ENCODE measurements at regions not wholly inside any gene's neighbourhood (a gene's known extent, or its start where the extent isn't known, plus 50 kb on each side); places are given as distances from the start of the nearest gene placed in this dataset.

- TF ChIP-seq POLR2A (IDR thresholded peaks at IDR 0.05; ENCODE audit: low read length) = no peak
- TF ChIP-seq GATA1 (IDR thresholded peaks at IDR 0.05; ENCODE audit: low read depth, low read length) = no peak
These were observed 140.5 kb downstream of the DIRAS2 start for GRCh38 chr9:90502134-90502533.
